Esophagus squamous epithelium (tissue), 5 donors: ENCODE measurements at regions not wholly inside any gene's neighbourhood (a gene's known extent, or its start where the extent isn't known, plus 50 kb on each side); places are given as distances from the start of the nearest gene placed in this dataset.
"Not testable (repeated sequence)": the region's sequence is repeated elsewhere in the genome, so short reads cannot be mapped to it uniquely, and the experiment has no call there.

Experiments
- DNase-seq: peaks from one replicate; lab custom pipeline; 2025; lab: John Stamatoyannopoulos, UW
- H3K27ac ChIP-seq, 4 donors: fragments of 200-600 bp; sonication (generic); one replicate each; pipeline ENCODE4 v1.5.1; 2016 to 2019; ENCODE audit warnings: mild to moderate bottlenecking in 1 of 4
- H3K27me3 ChIP-seq, 4 donors: fragments of 200-600 bp; sonication (generic); 1 replicate in 3 of 4; 2 replicates in 1 of 4; pipeline versions ENCODE4 v1.5.1 to v1.6.0; 2017 to 2021; ENCODE audit warnings: antibody characterized with exemption in 1 of 4
- H3K36me3 ChIP-seq, 3 donors: fragments of 200-600 bp; sonication (generic); one replicate each; pipeline ENCODE4 v1.5.1; 2016 to 2019
- H3K4me1 ChIP-seq, 3 donors: fragments of 200-600 bp; sonication (generic); one replicate each; pipeline ENCODE4 v1.5.1; 2017 to 2019
- H3K4me3 ChIP-seq, 4 donors: fragments of 200-600 bp; sonication (generic); 1 replicate in 3 of 4; 2 replicates in 1 of 4; pipeline ENCODE4 v1.5.1; 2016 to 2019; ENCODE audit warnings: mild to moderate bottlenecking in 2 of 4, moderate library complexity in 1 of 4
- H3K9me3 ChIP-seq, 3 donors: fragments of 200-600 bp; sonication (generic); one replicate each; pipeline ENCODE4 v1.5.1; 2016 to 2019
- CTCF ChIP-seq, 6 experiments: fragments of 450-650 bp in 4 of 6; fragments of 200-600 bp in 2 of 6; sonication (generic) in 2 of 6; IDR thresholded peaks; one replicate each; pipeline ENCODE4 v1.5.1; 2016 to 2019; ENCODE audit warnings: antibody characterized with exemption in 6 of 6, mild to moderate bottlenecking in 4 of 6, moderate library complexity in 4 of 6
- POLR2A ChIP-seq, 4 donors: fragments of 450-650 bp; IDR thresholded peaks; one replicate each; pipeline ENCODE4 v1.6.1; 2017; ENCODE audit warnings: antibody characterized with exemption in 4 of 4, mild to moderate bottlenecking in 4 of 4, moderate library complexity in 3 of 4
- WGBS, 2 donors: methylation state at CpG; one replicate each; pipeline ENCODE4 v1.1.5; 2018; 5-methylcytosine and 5-hydroxymethylcytosine counted together
- intact Hi-C: fragments of 100-400 bp; cut with DNase I; formaldehyde crosslinking; loops from one replicate; pipeline ENCODE4 v1.15.0; 2022
- donor health status: DM: yes; HTN: yes; CAD: no.

GRCh38 chr6:16884526-16884925 lies 123.3 kb upstream of the ATXN1 start:
- H3K36me3 ChIP-seq = no peaks in the 10 kb centered on the region
- intact Hi-C loops = no loop called here
- 73 to 83% methylated on average over 1 of the region's 1 CpG for WGBS, 2 donors
- peaks cover 0 to 3% (median 0%) of the 10 kb centered on the region in 4 donors for H3K27me3 ChIP-seq
- TF ChIP-seq CTCF (IDR thresholded peaks at IDR 0.05) (no peak), POLR2A (IDR thresholded peaks at IDR 0.05) (no peak)
- H3K9me3 ChIP-seq = no peaks in the 10 kb centered on the region
- H3K27ac ChIP-seq = no peak overlapping the region
- no peak for DNase-seq
- H3K4me3 ChIP-seq = no peak overlapping the region
- no peaks in the 10 kb centered on the region for H3K4me1 ChIP-seq

GRCh38 chr6:16883414-16883813 lies 122.2 kb upstream of the ATXN1 start:
- Histone ChIP-seq H3K36me3 (no peaks in the 10 kb centered on the region), H3K27me3 (peaks cover 0 to 3% (median 0%) of the 10 kb centered on the region in 4 donors), H3K4me3 (no peak overlapping the region), H3K27ac (no peak overlapping the region), H3K9me3 (no peaks in the 10 kb centered on the region), H3K4me1 (no peaks in the 10 kb centered on the region)
- intact Hi-C loops = no loop called here
- DNase-seq = no peak
- no peak for TF ChIP-seq CTCF (IDR thresholded peaks at IDR 0.05)
- no peak for TF ChIP-seq POLR2A (IDR thresholded peaks at IDR 0.05)

- H3K27ac ChIP-seq = no peak overlapping the region
- WGBS, 2 donors = 100% methylated on average over 1 of the region's 1 CpG
- H3K4me1 ChIP-seq = no peaks in the 10 kb centered on the region
- no peak overlapping the region for H3K4me3 ChIP-seq
- no peak for DNase-seq
- no peaks in the 10 kb centered on the region for H3K9me3 ChIP-seq
- no peak for TF ChIP-seq CTCF (IDR thresholded peaks at IDR 0.05)
- no peak for TF ChIP-seq POLR2A (IDR thresholded peaks at IDR 0.05)
- intact Hi-C loops = no loop called here
- H3K36me3 ChIP-seq = no peaks in the 10 kb centered on the region
- H3K27me3 ChIP-seq = peaks cover 0 to 3% (median 0%) of the 10 kb centered on the region in 4 donors
Measured at GRCh38 chr6:16882230-16882629, 121.0 kb upstream of the ATXN1 start.

GRCh38 chr6:16876852-16877251 lies 115.6 kb upstream of the ATXN1 start:
- DNase-seq, H3K4me1 ChIP-seq, intact Hi-C loops, H3K27ac ChIP-seq, H3K9me3 ChIP-seq, H3K4me3 ChIP-seq, H3K36me3 ChIP-seq, H3K27me3 ChIP-seq: not testable (repeated sequence)
- 85% methylated on average over 2 of the region's 2 CpGs for WGBS, 2 donors

- WGBS, 2 donors = 73 to 74% methylated on average over 3 of the region's 3 CpGs
- TF ChIP-seq POLR2A (IDR thresholded peaks at IDR 0.05) (no peak), CTCF (IDR thresholded peaks at IDR 0.05) (no peak)
- Histone ChIP-seq H3K27ac (no peak overlapping the region), H3K9me3 (no peaks in the 10 kb centered on the region), H3K27me3 (peaks cover 0 to 3% (median 0%) of the 10 kb centered on the region in 4 donors), H3K4me3 (no peak overlapping the region), H3K36me3 (no peaks in the 10 kb centered on the region), H3K4me1 (no peaks in the 10 kb centered on the region)
- intact Hi-C loops = no loop called here
- no peak for DNase-seq
Measured at GRCh38 chr6:16876201-16876600, 114.9 kb upstream of the ATXN1 start.

- TF ChIP-seq CTCF (IDR thresholded peaks at IDR 0.05) = no peak
- no peak for TF ChIP-seq POLR2A (IDR thresholded peaks at IDR 0.05)
- intact Hi-C loops = no loop called here
- no peak for DNase-seq
Measured at GRCh38 chr6:16873698-16874097, 112.4 kb upstream of the ATXN1 start.

More at GRCh38 chr6:16873698-16874097, 112.4 kb upstream of the ATXN1 start:
- Histone ChIP-seq H3K36me3 (no peaks in the 10 kb centered on the region), H3K27ac (no peak overlapping the region), H3K27me3 (peaks cover 0 to 3% (median 0%) of the 10 kb centered on the region in 4 donors), H3K4me3 (no peak overlapping the region), H3K9me3 (no peaks in the 10 kb centered on the region), H3K4me1 (no peaks in the 10 kb centered on the region)
- WGBS, 2 donors = 68 to 70% methylated on average over 3 of the region's 3 CpGs
